MM.1S (cell line): ENCODE measurements at regions not wholly inside any gene's neighbourhood (a gene's known extent, or its start where the extent isn't known, plus 50 kb on each side); places are given as distances from the start of the nearest gene placed in this dataset.

ENCODE experiments used
- DNase-seq: peaks from one replicate; pipeline ENCODE4 v3.0.0-alpha.2; 2015
- H2AFZ ChIP-seq: fragments of 300-600 bp; sonication (generic); 2 replicates; pipeline ENCODE4 v1.6.0; 2016; ENCODE audit warnings: antibody characterized with exemption, low read length
- H3F3A ChIP-seq: fragments of 300-600 bp; sonication (generic); 2 replicates; pipeline ENCODE4 v1.6.1; 2016; ENCODE audit warnings: mild to moderate bottlenecking, antibody characterized with exemption, low read length, moderate library complexity, mixed read lengths; ENCODE audit not compliant: insufficient read depth
- H3K27ac ChIP-seq: fragments of 300-600 bp; sonication (generic); 2 replicates; pipeline ENCODE4 v1.5.1; 2016; ENCODE audit warnings: mild to moderate bottlenecking, low read length
- H3K27me3 ChIP-seq: fragments of 300-600 bp; sonication (generic); replicated peaks from 2 replicates; pipeline ENCODE4 v1.6.0; 2016; ENCODE audit warnings: low read length; ENCODE audit not compliant: insufficient read depth
- H3K36me3 ChIP-seq: fragments of 300-600 bp; sonication (generic); replicated peaks from 2 replicates; pipeline ENCODE4 v1.6.1; 2016; ENCODE audit warnings: mild to moderate bottlenecking, low read length, mixed read lengths; ENCODE audit not compliant: insufficient read depth
- H3K4me1 ChIP-seq: fragments of 300-600 bp; sonication (generic); 2 replicates; pipeline ENCODE4 v1.6.1; 2016; ENCODE audit warnings: low read length, mixed read lengths
- H3K4me2 ChIP-seq: fragments of 300-600 bp; sonication (generic); 2 replicates; pipeline ENCODE4 v1.6.0; 2016; ENCODE audit warnings: low read depth, low read length
- H3K4me3 ChIP-seq: fragments of 300-600 bp; sonication (generic); 2 replicates; pipeline ENCODE4 v1.5.1; 2016; ENCODE audit warnings: low read length, mixed read lengths
- H3K79me2 ChIP-seq: fragments of 300-600 bp; sonication (generic); 2 replicates; pipeline ENCODE4 v1.6.1; 2016; ENCODE audit warnings: mixed run types, low read length, mixed read lengths
- H3K9ac ChIP-seq: fragments of 300-600 bp; sonication (generic); 2 replicates; pipeline ENCODE4 v1.6.1; 2016; ENCODE audit warnings: low read length, mixed read lengths
- H3K9me2 ChIP-seq: fragments of 300-600 bp; sonication (generic); replicated peaks from 2 replicates; pipeline ENCODE4 v1.6.1; 2016; ENCODE audit warnings: mild to moderate bottlenecking, low read length, mixed read lengths; ENCODE audit not compliant: insufficient read depth
- H3K9me3 ChIP-seq: fragments of 300-600 bp; sonication (generic); replicated peaks from 2 replicates; pipeline ENCODE4 v1.6.1; 2016; ENCODE audit warnings: mild to moderate bottlenecking, low read length, mixed read lengths; ENCODE audit not compliant: insufficient read depth
- H4K20me1 ChIP-seq: fragments of 300-600 bp; sonication (generic); 2 replicates; pipeline ENCODE4 v1.6.1; 2016; ENCODE audit warnings: mild to moderate bottlenecking, low read length, moderate library complexity, mixed read lengths; ENCODE audit not compliant: insufficient read depth
- CTCF ChIP-seq: fragments of 300-600 bp; sonication (generic); IDR thresholded peaks from 2 replicates; pipeline ENCODE4 v1.5.1; 2016; ENCODE audit warnings: antibody characterized with exemption, low read length, mixed read lengths
- EZH2 ChIP-seq: fragments of 300-600 bp; sonication (generic); optimal IDR thresholded peaks from 2 replicates; pipeline ENCODE3; 2017; ENCODE audit warnings: low read depth, mild to moderate bottlenecking, antibody characterized with exemption, low read length, mixed read lengths
- EZH2phosphoT487 ChIP-seq: fragments of 300-600 bp; sonication (generic); IDR thresholded peaks from 2 replicates; pipeline ENCODE4 v1.6.1; 2018; ENCODE audit warnings: antibody characterized with exemption, low read length

- no peaks in the 10 kb centered on the region for H3K9me2 ChIP-seq
- H3K4me3 ChIP-seq, result no peak overlapping the region
- H3K36me3 ChIP-seq, result no peaks in the 10 kb centered on the region
- H3K9me3 ChIP-seq, result no peaks in the 10 kb centered on the region
- H2AFZ ChIP-seq, result no peak overlapping the region
- H3K4me1 ChIP-seq, result peaks cover 15% of the 10 kb centered on the region
- no peaks in the 10 kb centered on the region for H3K27me3 ChIP-seq
- DNase-seq, result no peak
- H3K79me2 ChIP-seq, result no peaks in the 10 kb centered on the region
- H3K4me2 ChIP-seq, result no peak overlapping the region
- TF ChIP-seq CTCF (no peak), EZH2phosphoT487 (no peak), EZH2 (no peak)
- H4K20me1 ChIP-seq, result no peaks in the 10 kb centered on the region
- no peak overlapping the region for H3K27ac ChIP-seq
- no peak overlapping the region for H3K9ac ChIP-seq
- no peaks in the 10 kb centered on the region for H3F3A ChIP-seq
Measured at GRCh38 chr10:44511601-44512000, 126.7 kb upstream of the CXCL12 start.

- H3K79me2 ChIP-seq, result no peaks in the 10 kb centered on the region
- H3K9ac ChIP-seq, result no peak overlapping the region
- no peak overlapping the region for H3K4me2 ChIP-seq
- H3K27me3 ChIP-seq, result no peaks in the 10 kb centered on the region
- no peaks in the 10 kb centered on the region for H3K9me3 ChIP-seq
- H3K27ac ChIP-seq, result no peak overlapping the region
- TF ChIP-seq EZH2 (no peak), CTCF (no peak), EZH2phosphoT487 (no peak)
- no peak overlapping the region for H3K4me3 ChIP-seq
- no peaks in the 10 kb centered on the region for H3K36me3 ChIP-seq
- H4K20me1 ChIP-seq, result no peaks in the 10 kb centered on the region
- no peaks in the 10 kb centered on the region for H3K9me2 ChIP-seq
- no peak for DNase-seq
- H2AFZ ChIP-seq, result no peak overlapping the region
- no peaks in the 10 kb centered on the region for H3F3A ChIP-seq
- peaks cover 17% of the 10 kb centered on the region for H3K4me1 ChIP-seq
Measured at GRCh38 chr10:44512431-44513022, 127.6 kb upstream of the CXCL12 start.

DNA sequence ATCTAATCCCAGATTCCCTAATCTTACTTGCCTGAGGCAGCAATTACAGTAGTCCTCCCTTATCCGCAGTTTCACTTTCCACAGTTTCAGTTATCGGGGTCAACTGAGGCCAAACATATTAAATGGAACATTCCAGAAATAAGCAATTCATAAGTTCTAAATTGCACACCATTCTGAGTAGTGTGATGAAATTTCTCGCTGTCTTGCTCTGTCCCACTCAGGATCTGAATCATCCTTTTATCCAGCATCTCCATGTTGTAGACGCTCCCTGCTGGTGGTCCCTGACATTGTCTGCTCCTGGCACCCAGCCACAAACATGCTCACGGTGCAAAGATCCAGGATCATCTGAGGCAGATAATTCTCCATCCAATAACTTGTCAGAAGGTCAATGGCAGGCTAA lies 128.7 kb upstream of the CXCL12 start:
- no peaks in the 10 kb centered on the region for H3K9me3 ChIP-seq
- H2AFZ ChIP-seq, result no peak overlapping the region
- no peak for DNase-seq
- TF ChIP-seq EZH2phosphoT487 (no peak), EZH2 (no peak), CTCF (no peak)
- no peaks in the 10 kb centered on the region for H4K20me1 ChIP-seq
- peaks cover 17% of the 10 kb centered on the region for H3K4me1 ChIP-seq
- H3K27ac ChIP-seq, result no peak overlapping the region
- no peaks in the 10 kb centered on the region for H3K9me2 ChIP-seq
- no peaks in the 10 kb centered on the region for H3K27me3 ChIP-seq
- H3K4me3 ChIP-seq, result no peak overlapping the region
- no peaks in the 10 kb centered on the region for H3K36me3 ChIP-seq
- H3K4me2 ChIP-seq, result no peak overlapping the region
- H3K79me2 ChIP-seq, result no peaks in the 10 kb centered on the region
- no peak overlapping the region for H3K9ac ChIP-seq
- no peaks in the 10 kb centered on the region for H3F3A ChIP-seq
